Peyer's patch (tissue), 4 donors: ENCODE measurements at regions not wholly inside any gene's neighbourhood (a gene's known extent, or its start where the extent isn't known, plus 50 kb on each side); places are given as distances from the start of the nearest gene placed in this dataset.

Experiments used
- DNase-seq, 3 donors: peaks; one replicate each; pipeline ENCODE4 v3.0.0-alpha.2; 2017 to 2019
- H3K27ac ChIP-seq, 4 donors: fragments of 200-600 bp; sonication (generic); one replicate each; pipeline ENCODE4 v1.5.1; 2016 to 2019
- H3K27me3 ChIP-seq, 2 donors: fragments of 200-600 bp; sonication (generic); one replicate each; pipeline ENCODE4 v1.5.1; 2019
- H3K36me3 ChIP-seq, 3 donors: fragments of 200-600 bp; sonication (generic); one replicate each; pipeline ENCODE4 v1.5.1; 2016 to 2019
- H3K4me1 ChIP-seq, 4 donors: fragments of 200-600 bp; sonication (generic); one replicate each; pipeline ENCODE4 v1.5.1; 2016 to 2019
- H3K4me3 ChIP-seq, 4 donors: fragments of 200-600 bp; sonication (generic); 1 replicate in 3 of 4; 2 replicates in 1 of 4; pipeline ENCODE4 v1.5.1; 2016 to 2019; ENCODE audit warnings: mild to moderate bottlenecking in 1 of 4
- H3K9me3 ChIP-seq, 4 donors: fragments of 200-600 bp; sonication (generic); one replicate each; pipeline ENCODE4 v1.5.1; 2016 to 2019; ENCODE audit warnings: mild to moderate bottlenecking in 1 of 4
- POLR2A ChIP-seq, 2 donors: fragments of 450-650 bp; IDR thresholded peaks; one replicate each; pipeline ENCODE4 v1.5.1; 2017; ENCODE audit warnings: antibody characterized with exemption in 2 of 2, mild to moderate bottlenecking in 2 of 2, moderate library complexity in 2 of 2
- TF ChIP-seq, protein P1 (sequence below), 6 experiments: fragments of 450-650 bp in 4 of 6; fragments of 200-600 bp in 2 of 6; sonication (generic) in 1 of 6; IDR thresholded peaks; one replicate each; pipeline ENCODE4 v1.5.1; 2017 to 2019; ENCODE audit warnings: antibody characterized with exemption in 6 of 6, mild to moderate bottlenecking in 3 of 6, moderate library complexity in 1 of 6

DNA sequence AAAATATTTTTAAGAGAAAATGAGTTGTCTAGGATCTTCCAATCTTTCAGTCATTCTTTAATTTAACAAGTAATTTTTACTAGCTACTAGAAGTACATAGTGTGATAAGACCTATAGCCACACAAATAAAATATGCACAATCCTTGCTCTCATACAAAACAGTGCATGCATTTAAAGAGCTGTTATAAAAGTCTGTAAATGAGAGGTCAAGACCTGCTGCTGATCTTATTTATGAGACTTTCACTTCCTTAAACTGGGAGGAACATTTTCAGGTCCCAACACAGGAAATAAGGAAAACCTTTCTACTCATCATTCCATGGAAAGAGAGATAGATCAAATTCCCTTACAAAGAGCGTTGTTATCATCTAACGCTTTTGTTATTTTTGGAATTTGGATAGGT, 54.2 kb upstream of the PAM start:
- H3K9me3 ChIP-seq, result no peaks in the 10 kb centered on the region
- H3K27ac ChIP-seq, result no peak overlapping the region
- H3K27me3 ChIP-seq, result no peaks in the 10 kb centered on the region
- H3K4me3 ChIP-seq, result no peak overlapping the region
- DNase-seq, result no peak
- no peaks in the 10 kb centered on the region for H3K4me1 ChIP-seq
- H3K36me3 ChIP-seq, result no peaks in the 10 kb centered on the region
- TF ChIP-seq POLR2A (IDR thresholded peaks at IDR 0.05), result no peak
- TF ChIP-seq, protein P1, sequence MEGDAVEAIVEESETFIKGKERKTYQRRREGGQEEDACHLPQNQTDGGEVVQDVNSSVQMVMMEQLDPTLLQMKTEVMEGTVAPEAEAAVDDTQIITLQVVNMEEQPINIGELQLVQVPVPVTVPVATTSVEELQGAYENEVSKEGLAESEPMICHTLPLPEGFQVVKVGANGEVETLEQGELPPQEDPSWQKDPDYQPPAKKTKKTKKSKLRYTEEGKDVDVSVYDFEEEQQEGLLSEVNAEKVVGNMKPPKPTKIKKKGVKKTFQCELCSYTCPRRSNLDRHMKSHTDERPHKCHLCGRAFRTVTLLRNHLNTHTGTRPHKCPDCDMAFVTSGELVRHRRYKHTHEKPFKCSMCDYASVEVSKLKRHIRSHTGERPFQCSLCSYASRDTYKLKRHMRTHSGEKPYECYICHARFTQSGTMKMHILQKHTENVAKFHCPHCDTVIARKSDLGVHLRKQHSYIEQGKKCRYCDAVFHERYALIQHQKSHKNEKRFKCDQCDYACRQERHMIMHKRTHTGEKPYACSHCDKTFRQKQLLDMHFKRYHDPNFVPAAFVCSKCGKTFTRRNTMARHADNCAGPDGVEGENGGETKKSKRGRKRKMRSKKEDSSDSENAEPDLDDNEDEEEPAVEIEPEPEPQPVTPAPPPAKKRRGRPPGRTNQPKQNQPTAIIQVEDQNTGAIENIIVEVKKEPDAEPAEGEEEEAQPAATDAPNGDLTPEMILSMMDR (IDR thresholded peaks at IDR 0.05), result no peak

DNA sequence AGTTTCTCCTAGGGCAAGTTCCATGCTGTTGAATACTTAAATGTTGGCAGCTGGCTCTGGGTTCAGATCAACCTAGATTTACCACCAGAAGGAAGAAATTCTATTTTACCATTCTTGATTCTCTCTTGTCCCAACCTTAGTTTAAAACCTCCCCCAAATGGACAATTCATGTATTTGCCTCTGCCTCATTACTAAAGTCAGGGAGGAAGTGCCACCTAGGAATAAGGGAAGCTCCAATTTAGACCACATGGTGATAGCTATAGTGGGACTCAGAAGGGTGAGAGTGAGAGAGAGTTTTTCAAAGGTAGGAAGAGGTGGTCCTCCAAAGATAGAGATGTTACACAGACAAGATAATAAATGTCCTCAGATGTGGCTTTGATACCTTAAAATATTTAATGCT, 53.4 kb upstream of the PAM start:
- no peaks in the 10 kb centered on the region for H3K9me3 ChIP-seq
- no peak overlapping the region for H3K27ac ChIP-seq
- H3K4me3 ChIP-seq, result no peak overlapping the region
- H3K4me1 ChIP-seq, result no peaks in the 10 kb centered on the region
- no peaks in the 10 kb centered on the region for H3K27me3 ChIP-seq
- H3K36me3 ChIP-seq, result no peaks in the 10 kb centered on the region
- DNase-seq, result no peak
- TF ChIP-seq, protein P1 (IDR thresholded peaks at IDR 0.05), result no peak
- TF ChIP-seq POLR2A (IDR thresholded peaks at IDR 0.05), result no peak
